UCSD-AML1 (cell line): ENCODE measurements at regions not wholly inside any gene's neighbourhood (a gene's known extent, or its start where the extent isn't known, plus 50 kb on each side); places are given as distances from the start of the nearest gene placed in this dataset.
"Not testable (repeated sequence)": the region's sequence is repeated elsewhere in the genome, so short reads cannot be mapped to it uniquely, and the experiment has no call there.

ENCODE experiments used
- DNase-seq: peaks from one replicate; lab custom pipeline; 2025; ENCODE audit not compliant: unreplicated experiment; lab: John Stamatoyannopoulos, UW

GRCh38 chr12:65675141-65675621, 149.1 kb upstream of the HMGA2 start:
- no peak for DNase-seq

DNA sequence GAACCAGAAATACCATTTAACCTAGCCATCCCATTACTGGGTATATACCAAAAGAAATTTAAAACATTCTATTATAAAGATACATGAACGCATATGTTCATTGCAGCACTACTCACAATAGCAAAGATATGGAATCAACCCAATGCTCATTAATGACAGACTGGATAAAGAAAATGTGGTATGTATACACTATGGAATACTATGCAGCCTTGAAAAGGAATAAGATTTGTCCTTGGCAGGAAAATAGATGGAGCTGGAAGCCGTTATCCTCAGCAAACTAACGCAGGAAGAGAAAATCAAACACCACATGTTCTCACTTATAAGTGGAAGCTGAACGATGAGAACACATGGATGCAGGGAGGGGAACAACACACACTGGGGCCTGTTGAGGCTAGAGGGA, 146.1 kb upstream of the HMGA2 start:
- not testable (repeated sequence) for DNase-seq

- DNase-seq: no peak
Measured at GRCh38 chr12:65681226-65681625, 143.1 kb upstream of the HMGA2 start.

GRCh38 chr12:65682112-65682511, 142.2 kb upstream of the HMGA2 start:
- no peak for DNase-seq

GRCh38 chr12:65684906-65685305, 139.4 kb upstream of the HMGA2 start:
- DNase-seq: no peak

DNA sequence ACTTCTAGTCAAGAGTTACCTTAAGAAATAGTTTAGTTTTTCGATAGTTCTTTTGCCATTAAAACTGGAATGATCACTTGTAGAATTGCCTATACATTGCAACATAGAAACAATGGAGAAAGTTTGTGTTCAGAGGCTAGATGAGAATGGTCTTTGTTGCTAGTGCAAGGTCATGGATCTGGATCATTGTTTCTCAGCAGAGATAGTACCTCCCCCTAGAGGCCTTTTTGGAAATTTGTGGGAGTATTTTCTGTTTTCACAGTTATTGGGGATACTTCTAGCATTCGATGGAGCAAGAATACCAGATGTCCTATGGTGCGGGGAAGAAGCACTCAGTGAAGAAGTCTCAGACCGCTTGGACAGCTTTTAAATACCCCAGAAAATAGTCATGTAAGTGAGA, 138.8 kb upstream of the HMGA2 start:
- no peak for DNase-seq

DNA sequence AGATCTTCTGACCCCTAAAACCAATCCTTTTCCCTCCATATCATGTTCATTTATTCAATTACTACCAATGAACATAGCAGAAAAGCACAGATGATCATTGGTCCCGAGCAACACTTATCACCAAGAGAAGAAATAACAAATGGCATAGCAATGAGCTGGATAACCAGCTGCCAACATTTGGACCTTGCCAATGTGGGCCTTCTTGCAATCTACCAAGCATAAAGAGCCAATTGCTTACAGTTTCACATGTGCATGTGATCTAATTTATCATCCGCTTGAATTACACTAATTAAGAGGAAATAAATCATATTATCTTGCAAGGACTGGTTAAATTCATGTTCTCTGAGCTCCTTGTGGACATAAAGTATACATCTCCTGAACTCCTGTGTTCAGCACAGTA, 134.8 kb upstream of the HMGA2 start:
- DNase-seq: no peak

GRCh38 chr12:65690477-65690876, 133.8 kb upstream of the HMGA2 start:
- no peak for DNase-seq

GRCh38 chr12:65694130-65694529, 130.2 kb upstream of the HMGA2 start:
- no peak for DNase-seq

- DNase-seq: no peak
Measured at GRCh38 chr12:65695113-65695865, 129.0 kb upstream of the HMGA2 start.

GRCh38 chr12:65696227-65696626, 128.1 kb upstream of the HMGA2 start:
- no peak for DNase-seq

- DNase-seq: no peak
Measured at GRCh38 chr12:65699251-65699650, 125.0 kb upstream of the HMGA2 start.

DNA sequence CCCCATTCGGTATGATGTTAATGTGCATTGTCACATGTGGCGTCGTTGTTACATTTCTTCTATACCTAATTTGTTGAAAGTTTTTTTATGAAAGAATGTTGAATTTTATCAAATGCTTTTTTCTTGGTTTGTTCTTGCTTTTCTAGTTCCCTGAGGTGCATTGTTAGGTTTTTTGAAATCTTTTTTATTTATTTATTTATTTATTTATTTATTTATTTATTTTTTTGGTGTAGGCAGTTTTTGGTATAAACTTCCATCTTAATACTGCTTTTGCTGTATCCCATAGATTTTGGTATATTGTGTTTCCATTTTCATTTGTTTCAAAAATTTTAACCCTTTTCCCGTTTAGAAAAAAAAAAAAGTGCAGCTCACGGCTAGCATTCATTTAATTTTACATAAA, 121.1 kb upstream of the HMGA2 start:
- DNase-seq: no peak

GRCh38 chr12:65705380-65705876, 118.9 kb upstream of the HMGA2 start:
- no peak for DNase-seq

DNA sequence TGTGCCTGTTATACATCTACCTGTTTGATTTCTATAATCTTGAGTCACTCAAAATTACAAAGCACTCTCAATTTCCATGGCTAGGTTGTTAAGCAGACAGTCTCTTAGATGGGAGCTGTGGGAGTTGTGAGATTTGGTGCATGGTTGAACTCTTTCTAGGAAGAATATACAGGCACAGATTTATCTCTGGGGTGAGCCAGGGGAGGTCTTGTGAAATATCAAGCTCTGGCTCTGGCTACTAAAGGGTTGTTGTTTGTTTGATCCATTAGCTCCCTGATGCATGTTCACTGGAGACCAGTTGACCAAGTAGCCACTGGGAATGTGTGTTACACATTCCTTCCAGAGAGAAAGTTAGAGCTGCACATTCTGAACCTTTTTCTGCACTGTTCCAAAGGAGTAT, 117.2 kb upstream of the HMGA2 start:
- no peak for DNase-seq

DNA sequence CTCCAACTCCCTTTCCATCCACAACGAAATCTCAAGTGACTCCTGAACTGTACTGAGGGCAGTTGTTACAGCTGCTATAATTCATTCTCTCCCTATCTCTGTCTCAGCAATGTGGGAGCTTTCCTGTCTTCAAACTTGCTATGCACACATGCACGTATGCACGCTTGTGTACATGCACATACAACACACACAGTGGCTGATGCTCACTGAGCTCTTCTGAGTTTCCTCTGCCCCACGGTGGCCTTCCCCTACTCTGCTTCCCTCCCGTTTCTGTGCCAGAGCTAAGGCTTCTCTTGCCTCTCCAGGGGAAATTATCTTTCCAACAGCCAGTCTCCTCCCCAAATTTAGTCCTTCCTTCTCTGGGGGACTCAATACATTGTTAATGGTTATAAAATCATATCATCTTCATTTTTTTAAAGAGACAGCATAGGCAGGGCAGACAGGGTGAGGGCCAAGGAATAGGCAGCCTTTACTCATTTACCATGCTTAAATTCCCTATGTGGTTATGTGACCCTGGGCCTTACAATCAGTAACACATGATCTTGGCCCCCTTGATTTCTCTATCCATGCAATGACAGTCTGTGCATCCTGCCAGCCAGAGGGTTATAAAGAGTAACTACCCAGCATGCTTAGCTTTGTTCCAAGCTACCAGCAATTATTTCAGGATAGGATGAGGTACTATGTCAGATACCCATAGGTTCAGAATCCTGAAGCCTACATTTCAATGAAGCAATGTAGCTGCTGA, 111.9 kb upstream of the HMGA2 start:
- DNase-seq: no peak

GRCh38 chr12:65715961-65716360, 108.3 kb upstream of the HMGA2 start:
- DNase-seq: no peak

DNA sequence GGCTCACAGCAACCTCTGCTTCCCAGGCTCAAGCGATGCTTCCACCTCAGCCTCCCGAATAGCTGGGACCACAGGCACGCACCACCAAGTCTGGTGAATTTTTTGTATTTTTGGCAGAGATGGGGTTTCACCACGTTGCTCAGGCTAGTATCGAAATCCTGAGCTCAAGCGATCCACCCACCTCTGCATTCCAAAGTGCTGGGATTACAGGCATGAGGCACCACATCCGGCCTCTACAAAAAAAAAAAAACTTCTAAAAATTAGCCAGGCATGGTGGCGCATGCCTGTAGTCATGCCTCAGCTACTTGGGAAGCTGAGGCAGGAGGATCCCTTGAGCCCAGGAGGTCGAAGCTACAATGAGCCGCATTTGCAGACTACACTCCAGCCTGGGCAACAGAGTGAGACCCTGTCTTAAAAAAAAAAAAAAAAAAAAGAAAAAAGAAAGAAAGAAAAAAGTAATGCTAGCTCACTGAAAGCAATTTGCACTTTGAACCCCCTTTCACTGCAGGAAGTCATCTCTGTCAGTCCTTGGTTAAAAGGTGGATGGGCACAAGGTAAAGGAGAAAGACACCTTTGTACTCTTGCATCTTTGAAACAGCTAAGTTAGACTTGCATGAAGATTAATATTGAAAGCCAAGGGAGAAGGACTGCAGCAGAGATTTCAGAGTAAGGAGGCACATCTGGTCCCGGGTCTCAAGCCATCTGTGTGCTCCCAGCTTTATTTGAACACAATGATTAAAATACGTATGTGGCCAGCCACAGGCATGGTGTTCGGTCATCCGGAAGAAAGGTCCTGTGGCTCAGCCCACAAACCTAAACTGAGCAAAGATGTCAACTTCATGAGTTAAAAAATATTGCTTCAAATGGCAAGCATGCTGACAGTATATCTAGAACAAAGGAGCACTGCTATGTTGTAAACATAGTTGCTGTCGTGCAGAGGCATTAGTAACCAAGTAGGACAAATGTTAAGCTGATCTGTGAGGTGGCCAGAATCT, 103.8 kb upstream of the HMGA2 start:
- no peak for DNase-seq

- DNase-seq: no peak
Measured at GRCh38 chr12:65721541-65722190, 102.6 kb upstream of the HMGA2 start.

DNA sequence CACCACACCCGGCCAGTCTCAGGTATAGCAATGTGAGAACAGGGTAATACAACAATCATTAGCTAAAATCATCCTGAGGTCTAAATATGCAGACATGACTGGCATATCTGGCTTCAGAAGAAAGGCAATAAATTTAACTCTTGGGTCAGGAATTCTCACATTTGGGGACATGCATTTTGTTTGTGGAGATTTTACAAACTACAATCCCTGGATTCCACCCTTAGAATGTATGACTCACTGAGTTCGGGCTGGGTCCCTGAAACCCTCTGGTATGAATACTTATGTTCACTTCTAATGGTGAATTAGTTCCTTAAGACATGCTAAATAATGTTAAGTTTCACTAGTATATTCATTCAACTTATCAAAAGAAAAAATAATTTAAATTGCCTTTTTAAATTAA, 98.9 kb upstream of the HMGA2 start:
- no peak for DNase-seq

- DNase-seq: no peak
Measured at GRCh38 chr12:65728455-65728847, 95.8 kb upstream of the HMGA2 start.
